Ishikawa (cell line): ENCODE measurements at regions not wholly inside any gene's neighbourhood (a gene's known extent, or its start where the extent isn't known, plus 50 kb on each side); places are given as distances from the start of the nearest gene placed in this dataset.

Source experiments
- CEBPB ChIP-seq: IDR thresholded peaks from 2 replicates; pipeline ENCODE4 v1.6.1; 2012
- CREB1 ChIP-seq: IDR thresholded peaks from 2 replicates; pipeline ENCODE4 v1.6.1; 2012; ENCODE audit warnings: low read depth
- EGR1 ChIP-seq: IDR thresholded peaks from 2 replicates; pipeline ENCODE4 v1.6.1; 2012
- EP300 ChIP-seq: IDR thresholded peaks from 2 replicates; pipeline ENCODE4 v1.6.1; 2012; ENCODE audit warnings: borderline replicate concordance
- FOXM1 ChIP-seq: IDR thresholded peaks from 2 replicates; pipeline ENCODE4 v1.6.1; 2012; ENCODE audit warnings: low read depth, borderline replicate concordance
- MAX ChIP-seq: IDR thresholded peaks from 2 replicates; pipeline ENCODE4 v1.6.1; 2012
- NFIC ChIP-seq: IDR thresholded peaks from 2 replicates; pipeline ENCODE4 v1.6.1; 2012
- RAD21 ChIP-seq: IDR thresholded peaks from 2 replicates; pipeline ENCODE4 v1.6.1; 2012; ENCODE audit warnings: low read depth
- REST ChIP-seq: IDR thresholded peaks from 2 replicates; pipeline ENCODE4 v1.6.1; 2012; ENCODE audit warnings: low read depth, mild to moderate bottlenecking
- TAF1 ChIP-seq: IDR thresholded peaks from 2 replicates; pipeline ENCODE4 v1.6.1; 2012; ENCODE audit warnings: low read depth, mild to moderate bottlenecking
- TCF12 ChIP-seq: IDR thresholded peaks from 2 replicates; pipeline ENCODE4 v1.6.1; 2012; ENCODE audit warnings: low read depth
- TEAD4 ChIP-seq: IDR thresholded peaks from 2 replicates; pipeline ENCODE4 v1.6.1; 2012
- USF1 ChIP-seq: IDR thresholded peaks from 2 replicates; pipeline ENCODE4 v1.6.1; 2012
- YY1 ChIP-seq: IDR thresholded peaks from 2 replicates; pipeline ENCODE4 v1.6.1; 2012; ENCODE audit warnings: low read depth
- ZBTB7A ChIP-seq: IDR thresholded peaks from 2 replicates; pipeline ENCODE4 v1.6.1; 2012; ENCODE audit warnings: low read depth

GRCh38 chr13:76349700-76350099 is 536.5 kb downstream of the KCTD12 start:
- TF ChIP-seq TAF1 (no peak), EGR1 (no peak), REST (no peak), TCF12 (no peak), EP300 (no peak), RAD21 (no peak), USF1 (no peak), TEAD4 (no peak), YY1 (no peak), ZBTB7A (no peak), MAX (no peak), CREB1 (no peak)

- no peak for TF ChIP-seq MAX
- no peak for TF ChIP-seq RAD21
- no peak for TF ChIP-seq YY1
- no peak for TF ChIP-seq FOXM1
- no peak for TF ChIP-seq EGR1
- TF ChIP-seq TCF12: no peak
- TF ChIP-seq REST: no peak
- no peak for TF ChIP-seq NFIC
- no peak for TF ChIP-seq EP300
- TF ChIP-seq TAF1: no peak
- no peak for TF ChIP-seq CEBPB
- TF ChIP-seq CREB1: no peak
- no peak for TF ChIP-seq TEAD4
- TF ChIP-seq USF1: no peak
- no peak for TF ChIP-seq ZBTB7A
Measured at GRCh38 chr13:76339649-76340048, 546.6 kb downstream of the KCTD12 start.

GRCh38 chr13:76338003-76338402 is 548.2 kb downstream of the KCTD12 start:
- TF ChIP-seq RAD21 (no peak), NFIC (no peak), CEBPB (no peak), YY1 (no peak), MAX (no peak), ZBTB7A (no peak)

- no peak for TF ChIP-seq RAD21
- no peak for TF ChIP-seq USF1
- no peak for TF ChIP-seq YY1
- TF ChIP-seq NFIC: no peak
- no peak for TF ChIP-seq CEBPB
- TF ChIP-seq MAX: no peak
- TF ChIP-seq REST: no peak
- TF ChIP-seq TEAD4: no peak
- no peak for TF ChIP-seq TCF12
Measured at GRCh38 chr13:76336889-76337844, 549.0 kb downstream of the KCTD12 start.
